Transverse colon (tissue), 4 donors: ENCODE measurements at regions not wholly inside any gene's neighbourhood (a gene's known extent, or its start where the extent isn't known, plus 50 kb on each side); places are given as distances from the start of the nearest gene placed in this dataset.

Source experiments
- CTCF ChIP-seq, 5 experiments: fragments of 200-600 bp in 3 of 5; fragments of 450-650 bp in 2 of 5; sonication (generic) in 3 of 5; IDR thresholded peaks; 1 replicate in 2 of 5; 2 replicates in 3 of 5; pipeline ENCODE4 v1.5.1; 2016 to 2017; ENCODE audit warnings: antibody characterized with exemption in 5 of 5, inconsistent platforms in 3 of 5, mild to moderate bottlenecking in 2 of 5, moderate library complexity in 1 of 5
- EP300 ChIP-seq: sonication (generic); formaldehyde crosslinking; IDR thresholded peaks from one replicate; pipeline ENCODE4 v1.6.1; 2017; ENCODE audit warnings: antibody characterized with exemption, low read depth
- POLR2A ChIP-seq: fragments of 450-650 bp; IDR thresholded peaks from one replicate; pipeline ENCODE4 v1.6.1; 2016; ENCODE audit warnings: antibody characterized with exemption, mild to moderate bottlenecking, moderate library complexity
- POLR2AphosphoS5 ChIP-seq, 3 donors: sonication (generic); formaldehyde crosslinking; IDR thresholded peaks; one replicate each; pipeline ENCODE4 v1.6.1; 2016; ENCODE audit warnings: antibody characterized with exemption in 3 of 3

DNA sequence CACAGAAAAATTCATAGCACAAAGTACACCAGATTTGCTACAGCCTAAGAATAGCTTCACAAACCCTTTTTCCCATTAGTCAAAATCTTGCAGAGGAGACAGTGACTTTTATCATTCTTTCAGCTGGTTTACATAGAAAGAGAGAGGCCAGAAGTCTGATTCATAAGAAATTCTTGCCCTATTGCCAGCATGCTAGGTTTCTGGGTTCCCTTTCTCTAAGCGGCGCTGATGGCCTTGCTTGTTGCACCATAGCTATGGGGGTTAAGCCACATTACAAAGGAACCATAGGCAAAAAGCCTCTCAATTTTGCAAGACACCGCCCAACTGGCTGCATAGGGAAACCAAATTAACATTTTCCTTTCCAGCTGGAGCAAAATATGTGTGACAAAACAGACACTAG, 87.4 kb downstream of the ZNF467 start:
- no peak for TF ChIP-seq CTCF (IDR thresholded peaks at IDR 0.05)
- no peak for TF ChIP-seq POLR2A
- no peak for TF ChIP-seq EP300
- TF ChIP-seq POLR2AphosphoS5 (IDR thresholded peaks at IDR 0.05): no peak
